Keratinocyte (primary cell): ENCODE measurements at regions not wholly inside any gene's neighbourhood (a gene's known extent, or its start where the extent isn't known, plus 50 kb on each side); places are given as distances from the start of the nearest gene placed in this dataset.

Source experiments
- DNase-seq: peaks from one replicate; pipeline ENCODE4 v3.0.0-alpha.2; 2011; ENCODE audit warnings: low read depth, missing footprints, low spot score
- FAIRE-seq: peaks from 2 replicates; lab custom pipeline; 2011; peaks lifted over from hg19 to GRCh38; lab: Jason Lieb, UNC
- H2AFZ ChIP-seq: 2 replicates; pipeline ENCODE4 v1.6.0; 2012; ENCODE audit warnings: low read length, control low read depth, inconsistent platforms; ENCODE audit not compliant: control insufficient read depth
- H3K27ac ChIP-seq: 2 replicates; pipeline ENCODE4 v1.5.1; 2011; ENCODE audit warnings: low read length; ENCODE audit not compliant: control insufficient read depth, insufficient read depth
- H3K27me3 ChIP-seq: 3 replicates; pipeline ENCODE4 v1.6.0; 2011; ENCODE audit warnings: low read length; ENCODE audit not compliant: control insufficient read depth, insufficient read depth; ENCODE audit errors: extremely low read depth
- H3K36me3 ChIP-seq, 2 experiments: 2 replicates in 1 of 2; 3 replicates in 1 of 2; pipeline ENCODE4 v1.5.1; 2011; ENCODE audit warnings: low read length in 2 of 2, mild to moderate bottlenecking in 1 of 2; ENCODE audit not compliant: control insufficient read depth in 2 of 2, insufficient read depth in 2 of 2; ENCODE audit errors: extremely low read depth in 1 of 2
- H3K4me1 ChIP-seq: 3 replicates; pipeline ENCODE4 v1.5.1; 2011; ENCODE audit warnings: low read length; ENCODE audit not compliant: control insufficient read depth, insufficient read depth; ENCODE audit errors: extremely low read depth
- H3K4me2 ChIP-seq: 3 replicates; pipeline ENCODE4 v1.6.0; 2011; ENCODE audit warnings: low read depth, low read length; ENCODE audit not compliant: control insufficient read depth, insufficient read depth; ENCODE audit errors: extremely low read depth
- H3K4me3 ChIP-seq, 3 experiments: fragments of 200-600 bp in 1 of 3; sonication (generic) in 1 of 3; 2 replicates in 2 of 3; 3 replicates in 1 of 3; pipeline ENCODE4 v1.5.1; 2011 to 2016; ENCODE audit warnings: low read length in 3 of 3, mild to moderate bottlenecking in 3 of 3, control low read depth in 2 of 3, inconsistent platforms in 1 of 3, low read depth in 1 of 3, mixed read lengths in 1 of 3, mixed run types in 1 of 3, moderate library complexity in 1 of 3; ENCODE audit not compliant: control insufficient read depth in 2 of 3, insufficient read depth in 2 of 3; ENCODE audit errors: extremely low read depth in 1 of 3
- H3K79me2 ChIP-seq: 2 replicates; pipeline ENCODE4 v1.6.0; 2012; ENCODE audit warnings: low read length; ENCODE audit not compliant: control insufficient read depth, insufficient read depth
- H3K9ac ChIP-seq: 3 replicates; pipeline ENCODE4 v1.6.0; 2011; ENCODE audit warnings: low read length; ENCODE audit not compliant: control insufficient read depth, insufficient read depth; ENCODE audit errors: extremely low read depth
- H3K9me1 ChIP-seq: 3 replicates; pipeline ENCODE4 v1.6.0; 2011; ENCODE audit warnings: low read length; ENCODE audit not compliant: control insufficient read depth, insufficient read depth; ENCODE audit errors: extremely low read depth
- H3K9me3 ChIP-seq: 2 replicates; pipeline ENCODE4 v1.5.1; 2012; ENCODE audit warnings: low read depth, low read length; ENCODE audit not compliant: control insufficient read depth
- H4K20me1 ChIP-seq: 3 replicates; pipeline ENCODE4 v1.6.0; 2011; ENCODE audit warnings: low read length; ENCODE audit not compliant: control insufficient read depth, insufficient read depth; ENCODE audit errors: extremely low read depth
- EZH2 ChIP-seq: IDR thresholded peaks from one replicate; pipeline ENCODE4 v1.6.1; 2012; ENCODE audit warnings: inconsistent platforms, mild to moderate bottlenecking, low read length, moderate library complexity
- dilution Hi-C: fragments of 300-500 bp; cut with MboI; formaldehyde crosslinking; loops from one replicate; pipeline ENCODE4 v1.7.0; 2020; ENCODE audit warnings: low sequenced_read_pairs; ENCODE audit not compliant: extremely low pct_ligation_motif_present
- TF ChIP-seq, protein P1 (sequence below), 3 experiments: IDR thresholded peaks in 1 of 3; conservative IDR thresholded peaks in 1 of 3; optimal IDR thresholded peaks in 1 of 3; 2 replicates in 2 of 3; 3 replicates in 1 of 3; pipeline versions ENCODE3 to v1.5.1; 2011; ENCODE audit warnings: low read length in 3 of 3, mild to moderate bottlenecking in 3 of 3, moderate library complexity in 2 of 3, control low read depth in 1 of 3, inconsistent platforms in 1 of 3; ENCODE audit not compliant: insufficient read depth in 2 of 3; ENCODE audit errors: extremely low read depth in 1 of 3

DNA sequence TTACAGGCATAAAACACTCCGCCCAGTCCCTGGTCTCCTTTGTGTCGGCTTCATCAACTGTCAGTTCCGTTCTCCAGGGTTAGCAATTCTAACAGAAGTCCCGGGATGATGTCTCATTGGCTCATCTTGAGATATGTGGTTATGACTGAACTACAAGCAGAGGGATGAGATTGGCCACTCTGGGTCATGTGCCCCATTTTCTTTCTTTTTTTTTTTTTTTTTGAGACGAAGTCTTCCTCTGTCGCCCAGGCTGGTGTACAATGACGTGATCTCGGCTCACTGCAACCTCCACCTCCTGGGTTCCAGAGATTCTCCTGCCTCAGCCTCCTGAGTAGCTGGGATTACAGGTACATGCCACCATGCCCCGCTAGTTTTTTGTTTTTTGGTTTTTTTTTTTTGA lies 95.4 kb upstream of the MRI1 start:
- Histone ChIP-seq H3K9me1 (no peaks in the 10 kb centered on the region), H3K9ac (no peak overlapping the region), H2AFZ (no peak overlapping the region), H3K27me3 (peaks cover 2% of the 10 kb centered on the region), H4K20me1 (no peaks in the 10 kb centered on the region), H3K4me3 (no peak overlapping the region), H3K9me3 (no peaks in the 10 kb centered on the region), H3K4me2 (no peak overlapping the region), H3K27ac (no peak overlapping the region), H3K4me1 (no peaks in the 10 kb centered on the region), H3K79me2 (no peaks in the 10 kb centered on the region), H3K36me3 (no peaks in the 10 kb centered on the region)
- FAIRE-seq (no peak), DNase-seq (no peak)
- TF ChIP-seq, protein P1, sequence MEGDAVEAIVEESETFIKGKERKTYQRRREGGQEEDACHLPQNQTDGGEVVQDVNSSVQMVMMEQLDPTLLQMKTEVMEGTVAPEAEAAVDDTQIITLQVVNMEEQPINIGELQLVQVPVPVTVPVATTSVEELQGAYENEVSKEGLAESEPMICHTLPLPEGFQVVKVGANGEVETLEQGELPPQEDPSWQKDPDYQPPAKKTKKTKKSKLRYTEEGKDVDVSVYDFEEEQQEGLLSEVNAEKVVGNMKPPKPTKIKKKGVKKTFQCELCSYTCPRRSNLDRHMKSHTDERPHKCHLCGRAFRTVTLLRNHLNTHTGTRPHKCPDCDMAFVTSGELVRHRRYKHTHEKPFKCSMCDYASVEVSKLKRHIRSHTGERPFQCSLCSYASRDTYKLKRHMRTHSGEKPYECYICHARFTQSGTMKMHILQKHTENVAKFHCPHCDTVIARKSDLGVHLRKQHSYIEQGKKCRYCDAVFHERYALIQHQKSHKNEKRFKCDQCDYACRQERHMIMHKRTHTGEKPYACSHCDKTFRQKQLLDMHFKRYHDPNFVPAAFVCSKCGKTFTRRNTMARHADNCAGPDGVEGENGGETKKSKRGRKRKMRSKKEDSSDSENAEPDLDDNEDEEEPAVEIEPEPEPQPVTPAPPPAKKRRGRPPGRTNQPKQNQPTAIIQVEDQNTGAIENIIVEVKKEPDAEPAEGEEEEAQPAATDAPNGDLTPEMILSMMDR (optimal IDR thresholded peaks at IDR 0.05 in 1 of 3, IDR thresholded peaks at IDR 0.05 in 1 of 3, conservative IDR thresholded peaks at IDR 0.05 in 1 of 3; ENCODE audit: extremely low read depth in 1 of 3, insufficient read depth in 2 of 3, low read length in 3 of 3): no peak
- TF ChIP-seq EZH2: no peak
- dilution Hi-C loops: no loop called here

DNA sequence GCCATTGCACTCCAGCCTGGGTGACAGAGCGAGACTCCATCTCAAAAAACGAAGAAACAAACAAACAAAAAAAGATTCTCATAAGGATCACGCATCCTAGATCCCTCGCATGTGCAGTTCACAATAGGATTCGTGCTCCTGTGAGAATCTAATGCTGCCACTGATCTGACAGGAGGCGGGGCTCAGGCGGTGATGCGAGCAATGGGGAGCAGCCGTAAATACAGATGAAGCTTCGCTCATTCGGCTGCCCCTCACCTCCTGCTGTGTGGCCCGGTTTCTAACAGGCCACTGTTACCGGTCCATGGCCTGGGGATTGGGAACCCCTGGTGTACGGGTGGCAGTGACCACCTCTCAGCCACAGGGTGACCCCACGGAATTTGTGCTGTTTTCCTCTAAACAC lies 98.2 kb upstream of the MRI1 start:
- dilution Hi-C loops: no loop called here
- H3K79me2 ChIP-seq: no peaks in the 10 kb centered on the region
- DNase-seq: no peak
- H3K4me1 ChIP-seq: no peaks in the 10 kb centered on the region
- no peak for FAIRE-seq
- TF ChIP-seq, protein P1 (optimal IDR thresholded peaks at IDR 0.05 in 1 of 3, IDR thresholded peaks at IDR 0.05 in 1 of 3, conservative IDR thresholded peaks at IDR 0.05 in 1 of 3; ENCODE audit: extremely low read depth in 1 of 3, insufficient read depth in 2 of 3, low read length in 3 of 3): no peak
- no peak for TF ChIP-seq EZH2
- no peaks in the 10 kb centered on the region for H4K20me1 ChIP-seq
- H3K4me2 ChIP-seq: no peak overlapping the region
- no peaks in the 10 kb centered on the region for H3K36me3 ChIP-seq
- H3K4me3 ChIP-seq: no peak overlapping the region
- no peaks in the 10 kb centered on the region for H3K9me1 ChIP-seq
- H2AFZ ChIP-seq: no peak overlapping the region
- peaks cover 2% of the 10 kb centered on the region for H3K27me3 ChIP-seq
- no peak overlapping the region for H3K27ac ChIP-seq
- H3K9ac ChIP-seq: no peak overlapping the region
- H3K9me3 ChIP-seq: no peaks in the 10 kb centered on the region
